ENCODE measurements at regions not wholly inside any gene's neighbourhood (a gene's known extent, or its start where the extent isn't known, plus 50 kb on each side); places are given as distances from the start of the nearest gene placed in this dataset.

GRCh38 chr5:15421921-15422412 is 78.0 kb upstream of the FBXL7 start:
- H3K36me3 ChIP-seq (replicated peaks; ENCODE audit: insufficient read depth, low read depth): no peaks in the 10 kb centered on the region
- H3K9me3 ChIP-seq (ENCODE audit: low read depth): no peaks in the 10 kb centered on the region
- no peak for DNase-seq (ENCODE audit: low spot score)
- peak overlapping the region; percentile 39 for H3K27ac ChIP-seq
- 64% methylated on average over 4 of the region's 4 CpGs for WGBS (ENCODE audit: low lambda C conversion rate, missing lambda C conversion rate)
- no peak for TF ChIP-seq CTCF (IDR thresholded peaks at IDR 0.05; ENCODE audit: poor library complexity)
- TF ChIP-seq EZH2phosphoT487 (IDR thresholded peaks at IDR 0.05; ENCODE audit: low read depth, severe bottlenecking, unreplicated experiment): no peak
- no peak for TF ChIP-seq EZH2 (IDR thresholded peaks at IDR 0.05; ENCODE audit: borderline replicate concordance)
- no peaks in the 10 kb centered on the region for H3K79me2 ChIP-seq
- H3K27me3 ChIP-seq: no peaks in the 10 kb centered on the region
- no peaks in the 10 kb centered on the region for H3K4me1 ChIP-seq (ENCODE audit: insufficient read depth)
- H3K4me2 ChIP-seq: no peak overlapping the region
- H3K9me2 ChIP-seq (replicated peaks; ENCODE audit: insufficient read depth): no peaks in the 10 kb centered on the region
- H3K4me3 ChIP-seq: no peak overlapping the region
- no peak overlapping the region for H2AFZ ChIP-seq
- H4K20me1 ChIP-seq (ENCODE audit: insufficient read depth, poor library complexity, severe bottlenecking): no peaks in the 10 kb centered on the region

- Histone ChIP-seq H3K27me3 (no peaks in the 10 kb centered on the region), H4K20me1 (ENCODE audit: insufficient read depth, poor library complexity, severe bottlenecking) (no peaks in the 10 kb centered on the region), H3K27ac (no peak overlapping the region), H3K4me3 (no peak overlapping the region), H3K9me2 (replicated peaks; ENCODE audit: insufficient read depth) (no peaks in the 10 kb centered on the region), H3K4me2 (no peak overlapping the region), H3K9me3 (ENCODE audit: low read depth) (no peaks in the 10 kb centered on the region), H3K79me2 (no peaks in the 10 kb centered on the region), H3K4me1 (ENCODE audit: insufficient read depth) (no peaks in the 10 kb centered on the region), H2AFZ (no peak overlapping the region), H3K36me3 (replicated peaks; ENCODE audit: insufficient read depth, low read depth) (no peaks in the 10 kb centered on the region)
- TF ChIP-seq EZH2 (IDR thresholded peaks at IDR 0.05; ENCODE audit: borderline replicate concordance): no peak
- no peak for TF ChIP-seq CTCF (IDR thresholded peaks at IDR 0.05; ENCODE audit: poor library complexity)
- TF ChIP-seq EZH2phosphoT487 (IDR thresholded peaks at IDR 0.05; ENCODE audit: low read depth, severe bottlenecking, unreplicated experiment): no peak
- DNase-seq (ENCODE audit: low spot score): no peak
- 86% methylated on average over 3 of the region's 3 CpGs for WGBS (ENCODE audit: low lambda C conversion rate, missing lambda C conversion rate)
These were observed 78.6 kb upstream of the FBXL7 start for GRCh38 chr5:15421381-15421780.

GRCh38 chr5:15420201-15420600 is 79.8 kb upstream of the FBXL7 start:
- no peak for TF ChIP-seq CTCF (IDR thresholded peaks at IDR 0.05; ENCODE audit: poor library complexity)
- TF ChIP-seq EZH2phosphoT487 (IDR thresholded peaks at IDR 0.05; ENCODE audit: low read depth, severe bottlenecking, unreplicated experiment): no peak
- no peak for TF ChIP-seq EZH2 (IDR thresholded peaks at IDR 0.05; ENCODE audit: borderline replicate concordance)
- 85% methylated on average over 5 of the region's 5 CpGs for WGBS (ENCODE audit: low lambda C conversion rate, missing lambda C conversion rate)

GRCh38 chr5:15417156-15417555 is 82.8 kb upstream of the FBXL7 start:
- DNase-seq (ENCODE audit: low spot score): no peak
- Histone ChIP-seq H3K27me3 (no peaks in the 10 kb centered on the region), H3K9me3 (ENCODE audit: low read depth) (no peaks in the 10 kb centered on the region), H3K36me3 (replicated peaks; ENCODE audit: insufficient read depth, low read depth) (no peaks in the 10 kb centered on the region), H3K79me2 (no peaks in the 10 kb centered on the region), H3K9me2 (replicated peaks; ENCODE audit: insufficient read depth) (no peaks in the 10 kb centered on the region), H2AFZ (no peak overlapping the region), H4K20me1 (ENCODE audit: insufficient read depth, poor library complexity, severe bottlenecking) (no peaks in the 10 kb centered on the region), H3K4me2 (no peak overlapping the region), H3K27ac (no peak overlapping the region), H3K4me3 (no peak overlapping the region), H3K4me1 (ENCODE audit: insufficient read depth) (no peaks in the 10 kb centered on the region)
- WGBS (ENCODE audit: low lambda C conversion rate, missing lambda C conversion rate): 86% methylated on average over 3 of the region's 3 CpGs
- TF ChIP-seq EZH2phosphoT487 (IDR thresholded peaks at IDR 0.05; ENCODE audit: low read depth, severe bottlenecking, unreplicated experiment) (no peak), CTCF (IDR thresholded peaks at IDR 0.05; ENCODE audit: poor library complexity) (no peak), EZH2 (IDR thresholded peaks at IDR 0.05; ENCODE audit: borderline replicate concordance) (no peak)

More at GRCh38 chr5:15420201-15420600, 79.8 kb upstream of the FBXL7 start:
- no peaks in the 10 kb centered on the region for H3K9me2 ChIP-seq (replicated peaks; ENCODE audit: insufficient read depth)
- no peaks in the 10 kb centered on the region for H3K4me1 ChIP-seq (ENCODE audit: insufficient read depth)
- H3K4me2 ChIP-seq: no peak overlapping the region
- H4K20me1 ChIP-seq (ENCODE audit: insufficient read depth, poor library complexity, severe bottlenecking): no peaks in the 10 kb centered on the region
- no peaks in the 10 kb centered on the region for H3K36me3 ChIP-seq (replicated peaks; ENCODE audit: insufficient read depth, low read depth)
- no peak overlapping the region for H3K4me3 ChIP-seq
- no peaks in the 10 kb centered on the region for H3K9me3 ChIP-seq (ENCODE audit: low read depth)
- H3K27ac ChIP-seq: no peak overlapping the region
- H3K79me2 ChIP-seq: no peaks in the 10 kb centered on the region
- no peak for DNase-seq (ENCODE audit: low spot score)
- no peak overlapping the region for H2AFZ ChIP-seq
- no peaks in the 10 kb centered on the region for H3K27me3 ChIP-seq
